COLO668 (cell line): ENCODE measurements at regions not wholly inside any gene's neighbourhood (a gene's known extent, or its start where the extent isn't known, plus 50 kb on each side); places are given as distances from the start of the nearest gene placed in this dataset.

Source experiments
- DNase-seq: peaks from one replicate; lab custom pipeline; 2025; ENCODE audit not compliant: unreplicated experiment; lab: John Stamatoyannopoulos, UW

- no peak for DNase-seq
These were observed 156.1 kb downstream of the CHD9NB start for GRCh38 chr16:52896478-52897164.

- DNase-seq: no peak
These were observed 178.7 kb downstream of the CHD9NB start for GRCh38 chr16:52874042-52874441.

- no peak for DNase-seq
These were observed 180.0 kb downstream of the CHD9NB start for GRCh38 chr16:52872731-52873130.

DNA sequence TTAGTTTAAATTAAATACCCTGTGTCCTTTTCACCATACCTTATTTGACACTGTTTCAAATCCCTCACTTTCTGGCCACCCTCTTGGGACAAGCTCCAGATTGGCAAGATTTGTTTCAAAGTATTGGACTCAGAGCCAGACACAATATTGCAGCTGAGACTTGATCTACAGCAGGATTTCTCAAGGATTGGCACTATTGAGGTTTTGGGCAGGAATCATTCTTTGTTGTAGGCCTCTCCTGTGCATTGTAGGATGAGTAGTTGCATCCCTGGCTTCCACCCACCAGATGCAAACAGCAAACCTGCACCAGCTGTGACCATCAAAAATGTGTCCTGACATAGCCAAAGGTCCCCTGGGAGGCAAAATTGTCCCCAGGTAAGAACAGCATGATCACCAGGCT, 181.2 kb downstream of the CHD9NB start:
- DNase-seq: no peak

DNA sequence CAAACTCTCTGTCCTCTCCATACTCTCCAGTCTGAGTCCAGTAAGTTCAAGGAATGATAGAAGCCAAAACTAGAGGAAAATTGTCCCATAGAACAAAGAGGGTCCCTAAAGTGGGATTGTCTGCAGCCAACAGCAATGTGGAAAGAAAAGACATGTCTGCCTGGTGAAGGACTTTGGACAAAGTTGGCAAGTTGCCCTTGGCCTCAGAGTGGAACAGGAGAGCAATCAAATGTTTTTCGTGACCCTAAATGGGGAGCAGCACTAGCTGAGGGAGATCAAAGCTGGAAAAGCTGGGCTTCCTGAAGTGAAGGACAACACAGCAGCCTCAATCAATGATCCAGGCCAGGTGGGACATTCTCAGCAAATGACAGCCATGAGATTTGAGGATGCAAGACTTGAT, 183.5 kb downstream of the CHD9NB start:
- DNase-seq: no peak

- no peak for DNase-seq
These were observed 189.7 kb downstream of the CHD9NB start for GRCh38 chr16:52863000-52863399.

DNA sequence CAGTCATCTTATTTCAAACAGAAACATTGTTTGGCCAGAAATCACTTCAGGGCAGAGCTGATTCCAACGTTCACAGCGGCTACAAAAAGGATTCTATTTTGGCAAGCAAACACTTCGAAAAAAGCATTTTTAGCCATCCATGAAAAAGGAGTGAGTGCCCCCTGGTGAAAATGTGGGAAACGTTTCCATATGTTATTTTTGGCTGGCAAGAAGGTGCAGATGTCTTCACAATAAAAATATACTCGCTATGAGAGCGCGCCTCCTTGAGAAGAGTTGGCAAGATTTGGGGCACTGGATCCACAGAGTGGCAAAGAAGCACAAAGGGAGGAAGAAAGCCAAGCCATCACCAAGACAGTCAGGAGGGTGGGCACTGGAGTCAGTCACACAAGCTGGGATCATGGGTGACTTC, 191.1 kb downstream of the CHD9NB start:
- peak; percentile 8 for DNase-seq

GRCh38 chr16:52855463-52855862, 197.2 kb downstream of the CHD9NB start:
- DNase-seq: no peak

DNA sequence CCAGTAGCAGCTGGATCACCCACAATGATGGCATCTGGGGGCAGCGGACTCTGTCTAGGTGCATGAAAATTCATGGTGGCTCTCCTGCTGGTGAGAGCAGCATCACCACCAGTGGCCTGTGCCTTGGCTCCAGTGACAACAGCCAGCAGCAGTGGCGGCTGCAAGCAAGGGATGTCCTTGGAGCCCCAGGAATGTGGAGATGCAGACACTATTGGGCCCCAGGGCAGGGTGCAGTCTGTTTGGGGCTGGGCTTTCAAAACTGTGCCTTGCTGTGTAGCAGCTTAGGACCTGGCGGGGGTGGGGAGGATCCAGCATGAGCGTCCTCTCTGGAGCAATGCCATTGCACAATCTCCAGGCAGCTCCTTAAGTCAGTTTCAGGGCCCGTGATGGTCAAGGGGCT, 199.7 kb downstream of the CHD9NB start:
- DNase-seq: no peak

DNA sequence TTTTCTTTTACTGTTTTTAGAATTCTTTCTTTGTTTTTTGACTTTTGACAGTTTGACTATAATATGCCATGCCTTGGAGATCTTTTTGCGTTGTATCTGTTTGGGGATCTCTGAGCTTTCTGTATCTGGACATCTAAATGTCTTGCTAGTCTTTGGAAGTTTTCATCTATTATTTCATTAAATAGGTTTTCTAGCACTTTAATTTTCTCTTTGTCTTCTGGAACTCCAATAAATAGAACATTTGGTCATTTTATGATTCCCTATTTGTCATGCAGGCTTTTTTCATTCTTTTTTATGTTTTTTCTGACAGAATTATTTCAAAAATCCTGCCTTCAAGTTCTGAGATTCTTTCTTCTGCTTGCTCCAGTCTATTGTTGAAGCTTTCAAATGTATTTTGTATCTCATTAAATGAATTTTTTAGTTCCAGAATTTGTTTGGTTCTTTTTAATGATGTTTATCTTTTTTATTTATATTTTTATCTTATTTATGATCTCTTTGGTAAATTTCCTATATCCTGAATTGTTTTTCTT, 201.4 kb downstream of the CHD9NB start:
- no peak for DNase-seq

DNA sequence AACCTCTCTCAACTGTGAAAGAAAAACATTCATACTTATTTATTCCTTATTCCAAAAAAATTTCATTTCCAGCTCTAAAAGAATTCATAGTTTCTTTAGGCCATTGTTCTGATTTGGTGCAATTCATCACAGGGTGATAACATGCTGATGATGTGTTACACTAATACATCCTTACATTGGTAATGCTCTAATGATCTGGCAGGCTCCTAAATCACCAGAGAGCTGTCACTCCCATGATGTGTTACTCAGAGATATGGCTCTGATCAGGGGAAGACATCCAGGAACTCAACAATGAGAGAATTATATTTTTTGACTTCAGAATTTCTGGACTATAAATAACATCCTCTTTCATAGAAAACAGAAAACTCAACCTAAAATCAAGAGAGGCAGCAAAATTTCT, 209.3 kb downstream of the CHD9NB start:
- DNase-seq: no peak

GRCh38 chr16:52837251-52837650, 215.4 kb downstream of the CHD9NB start:
- DNase-seq: peak; percentile 4

DNA sequence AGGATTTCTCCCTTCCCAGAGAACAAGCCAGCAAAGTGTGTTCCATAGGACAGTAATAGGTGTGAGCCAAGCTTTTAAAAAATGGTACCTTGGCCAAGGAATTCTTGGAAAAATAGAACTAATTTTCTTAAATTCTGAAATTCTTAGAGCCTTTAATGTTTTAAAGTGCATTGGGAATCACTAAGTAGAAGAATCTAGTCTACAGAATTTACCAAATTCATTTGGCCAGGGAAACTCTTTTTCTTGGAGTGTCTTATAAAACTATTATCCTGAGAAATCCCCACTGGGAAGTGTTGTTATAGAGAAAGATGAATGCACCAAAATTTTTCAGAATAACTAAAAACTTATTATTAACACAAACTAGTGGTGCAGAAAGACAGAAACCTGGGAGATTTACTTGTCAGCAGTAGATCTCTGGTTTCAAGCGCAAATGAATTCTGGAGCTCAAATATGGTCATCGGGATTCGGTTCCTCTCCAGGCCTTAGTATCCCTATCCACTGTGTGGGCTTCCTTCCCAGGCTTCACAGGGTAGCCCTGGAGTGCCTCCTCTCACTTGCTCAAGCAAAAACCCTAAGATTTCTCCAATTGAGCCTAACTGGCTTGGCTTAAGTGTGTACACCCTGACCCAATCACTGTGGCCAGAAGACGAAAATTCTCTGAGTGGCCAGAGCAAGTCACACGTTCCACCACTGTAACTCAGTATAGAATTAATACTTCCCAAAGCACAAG, 217.8 kb downstream of the CHD9NB start:
- no peak for DNase-seq

DNA sequence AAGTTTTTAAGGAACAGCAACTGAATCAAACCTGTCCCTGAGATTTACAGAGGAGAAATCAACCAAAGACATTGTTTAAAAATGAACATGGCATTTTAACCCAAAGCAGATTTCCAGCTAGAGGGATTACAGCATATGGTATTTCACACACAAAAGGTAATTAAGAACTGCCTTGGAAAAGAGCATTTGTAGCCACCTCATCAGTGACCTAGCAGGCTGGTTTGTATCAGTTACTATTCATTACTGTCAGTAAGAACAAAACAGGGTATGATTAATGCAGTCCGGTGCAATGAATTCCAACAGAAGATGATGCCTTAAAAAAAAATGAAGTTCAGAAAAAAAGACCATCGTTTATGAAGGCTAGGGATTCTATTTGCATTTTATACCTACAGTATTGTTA, 219.9 kb downstream of the CHD9NB start:
- DNase-seq: no peak

- no peak for DNase-seq
These were observed 225.2 kb downstream of the CHD9NB start for GRCh38 chr16:52827456-52827855.

- peak; percentile 61 for DNase-seq
These were observed 226.8 kb downstream of the CHD9NB start for GRCh38 chr16:52825892-52826291.

DNA sequence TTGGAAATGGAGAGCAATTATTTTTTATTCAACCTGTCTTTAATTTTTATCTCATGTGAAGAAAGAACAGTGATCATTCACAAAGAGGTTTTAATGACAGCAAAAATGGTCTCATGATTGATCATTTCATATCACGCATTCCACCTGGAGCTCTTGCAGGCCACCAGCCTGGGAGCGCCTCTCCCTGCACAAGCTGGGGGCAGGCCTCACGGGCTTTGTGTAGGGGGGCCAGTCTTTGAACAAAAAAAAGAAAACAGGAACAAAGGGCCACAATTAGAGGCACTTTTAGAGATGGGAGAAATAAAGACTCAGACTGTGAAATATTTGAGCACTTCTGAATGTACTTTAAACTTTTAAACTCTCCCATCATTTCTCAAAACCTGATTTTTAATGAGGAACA, 232.9 kb downstream of the CHD9NB start:
- no peak for DNase-seq

GRCh38 chr16:52819405-52819804, 233.3 kb downstream of the CHD9NB start:
- DNase-seq: no peak

DNA sequence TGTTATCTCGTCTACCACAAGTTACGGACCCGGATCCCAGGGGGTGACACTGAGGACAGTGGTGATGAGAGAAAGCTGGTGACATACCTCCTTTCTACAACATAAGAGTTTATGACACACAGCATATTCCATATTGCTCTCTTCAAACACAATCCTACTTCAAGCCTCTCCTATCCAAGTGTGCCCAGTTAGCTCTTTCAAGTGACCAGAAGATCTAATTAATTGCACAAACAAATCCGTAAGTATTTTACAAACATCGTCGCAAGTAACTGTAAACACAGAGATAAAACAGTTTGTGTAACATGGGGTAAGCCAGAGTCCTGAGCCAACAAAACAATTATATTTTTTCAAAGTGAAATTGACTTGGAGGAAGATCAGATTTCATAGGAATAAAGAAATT, 235.0 kb downstream of the CHD9NB start:
- no peak for DNase-seq

DNA sequence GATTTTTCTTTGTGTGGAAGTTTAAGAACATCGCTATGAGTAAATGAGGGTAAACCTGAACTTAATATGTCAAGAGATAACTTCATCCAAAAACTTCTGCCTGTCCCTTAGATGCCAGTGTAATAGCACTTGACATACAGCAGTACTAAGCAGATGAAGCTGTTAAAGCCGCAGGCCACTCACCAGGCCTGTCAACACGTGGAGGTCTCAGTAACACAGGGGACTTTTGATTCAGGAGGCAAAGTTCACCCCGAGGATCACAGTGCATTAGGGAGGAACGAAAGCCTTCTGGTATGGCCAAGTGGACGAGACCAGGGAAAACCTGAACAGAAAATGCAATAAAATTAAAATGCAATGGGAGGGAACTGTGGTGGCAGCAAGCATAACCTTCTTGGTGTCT, 235.7 kb downstream of the CHD9NB start:
- DNase-seq: no peak

DNA sequence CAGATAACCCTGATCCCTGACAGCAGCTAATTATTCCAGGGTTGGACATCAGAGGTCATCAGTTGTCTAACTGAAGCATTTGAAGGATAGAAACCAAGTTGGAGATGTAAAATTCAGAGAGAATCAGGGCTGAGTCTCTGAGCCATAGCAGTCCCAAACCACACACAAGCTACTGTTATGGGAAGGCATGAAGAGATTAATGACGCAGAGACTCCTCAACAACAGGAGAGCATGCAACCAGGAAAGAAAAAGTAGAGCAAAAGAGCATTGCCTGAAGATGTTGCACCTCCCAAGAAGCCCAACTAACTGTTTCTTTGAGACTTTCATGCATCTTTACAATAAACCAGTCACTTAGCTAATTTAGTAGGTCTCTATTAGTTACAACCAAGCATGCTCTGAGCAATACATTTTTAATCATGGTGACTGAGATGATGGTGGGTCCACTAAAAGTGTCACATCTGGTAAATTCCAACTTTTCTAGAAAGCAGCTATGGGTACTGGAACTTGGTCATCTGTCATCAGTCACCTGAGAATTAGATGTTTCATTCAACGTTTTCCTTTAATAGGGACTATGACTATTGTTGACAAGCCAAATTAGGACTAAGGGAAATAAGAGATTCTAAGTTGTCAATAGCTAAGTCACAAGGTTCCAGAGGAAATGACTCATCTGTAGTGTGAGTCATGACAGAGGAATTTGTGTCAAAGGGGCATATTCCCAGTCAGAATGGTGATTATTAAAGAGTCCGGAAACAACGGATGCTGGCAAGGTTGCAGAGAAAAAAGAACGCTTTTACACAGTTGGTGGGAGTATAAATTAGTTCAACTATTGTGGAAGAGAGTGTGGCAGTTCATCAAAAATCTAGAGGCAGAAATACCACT, 239.8 kb downstream of the CHD9NB start:
- DNase-seq: no peak
